ACHN (cell line): ENCODE measurements at regions not wholly inside any gene's neighbourhood (a gene's known extent, or its start where the extent isn't known, plus 50 kb on each side); places are given as distances from the start of the nearest gene placed in this dataset.

Experiments
- DNase-seq: peaks from one replicate; pipeline ENCODE4 v3.0.0-alpha.2; 2015
- in situ Hi-C: cut with HindIII; loops from 2 replicates; pipeline ENCODE4 v1.10.0; 2017; ENCODE audit warnings: low sequenced_read_pairs, low pct_ligation_motif_present, low pct_unique_long_range_greater_than_20kb

GRCh38 chr9:19619221-19619620 is 169.6 kb downstream of the SLC24A2 start:
- no peak for DNase-seq
- in situ Hi-C loops: no loop called here

GRCh38 chr9:19618816-19619215 is 170.0 kb downstream of the SLC24A2 start:
- no peak for DNase-seq
- in situ Hi-C loops: no loop called here

GRCh38 chr9:19615036-19615624 is 173.7 kb downstream of the SLC24A2 start:
- no peak for DNase-seq
- in situ Hi-C loops: no loop called here

GRCh38 chr9:19614294-19614693 is 174.5 kb downstream of the SLC24A2 start:
- in situ Hi-C loops: no loop called here
- DNase-seq: no peak

- DNase-seq: no peak
- in situ Hi-C loops: no loop called here
These were observed 188.3 kb downstream of the SLC24A2 start for GRCh38 chr9:19600538-19600937.

- in situ Hi-C loops: no loop called here
- DNase-seq: no peak
These were observed 189.9 kb downstream of the ACER2 start for GRCh38 chr9:19598722-19599121.

GRCh38 chr9:19597176-19597575 is 188.4 kb downstream of the ACER2 start:
- in situ Hi-C loops: no loop called here
- DNase-seq: no peak

GRCh38 chr9:19595003-19595402 is 186.2 kb downstream of the ACER2 start:
- in situ Hi-C loops: no loop called here
- DNase-seq: no peak

- DNase-seq: no peak
- in situ Hi-C loops: no loop called here
These were observed 178.9 kb downstream of the ACER2 start for GRCh38 chr9:19587678-19588077.

GRCh38 chr9:19583890-19584289 is 175.1 kb downstream of the ACER2 start:
- in situ Hi-C loops: no loop called here
- DNase-seq: no peak

- in situ Hi-C loops: no loop called here
These were observed 168.6 kb downstream of the ACER2 start for GRCh38 chr9:19577411-19577810.

GRCh38 chr9:19568946-19569345 is 160.1 kb downstream of the ACER2 start:
- DNase-seq: no peak
- in situ Hi-C loops: no loop called here

More at GRCh38 chr9:19577411-19577810, 168.6 kb downstream of the ACER2 start:
- DNase-seq: no peak

GRCh38 chr9:19564396-19565061 is 155.7 kb downstream of the ACER2 start:
- no peak for DNase-seq
- in situ Hi-C loops: no loop called here

GRCh38 chr9:19555214-19555613 is 146.4 kb downstream of the ACER2 start:
- in situ Hi-C loops: no loop called here
- no peak for DNase-seq

GRCh38 chr9:19554529-19554928 is 145.7 kb downstream of the ACER2 start:
- in situ Hi-C loops: no loop called here
- no peak for DNase-seq

GRCh38 chr9:19553441-19553840 is 144.6 kb downstream of the ACER2 start:
- in situ Hi-C loops: no loop called here

GRCh38 chr9:19552282-19553105 is 143.7 kb downstream of the ACER2 start:
- in situ Hi-C loops: no loop called here

More at GRCh38 chr9:19553441-19553840, 144.6 kb downstream of the ACER2 start:
- DNase-seq: no peak

GRCh38 chr9:19551124-19551929 is 142.5 kb downstream of the ACER2 start:
- DNase-seq: no peak
- in situ Hi-C loops: no loop called here

More at GRCh38 chr9:19552282-19553105, 143.7 kb downstream of the ACER2 start:
- no peak for DNase-seq

- no peak for DNase-seq
- in situ Hi-C loops: no loop called here
These were observed 141.2 kb downstream of the ACER2 start for GRCh38 chr9:19550009-19550408.
